ENCODE measurements at regions not wholly inside any gene's neighbourhood (a gene's known extent, or its start where the extent isn't known, plus 50 kb on each side); places are given as distances from the start of the nearest gene placed in this dataset.

DNA sequence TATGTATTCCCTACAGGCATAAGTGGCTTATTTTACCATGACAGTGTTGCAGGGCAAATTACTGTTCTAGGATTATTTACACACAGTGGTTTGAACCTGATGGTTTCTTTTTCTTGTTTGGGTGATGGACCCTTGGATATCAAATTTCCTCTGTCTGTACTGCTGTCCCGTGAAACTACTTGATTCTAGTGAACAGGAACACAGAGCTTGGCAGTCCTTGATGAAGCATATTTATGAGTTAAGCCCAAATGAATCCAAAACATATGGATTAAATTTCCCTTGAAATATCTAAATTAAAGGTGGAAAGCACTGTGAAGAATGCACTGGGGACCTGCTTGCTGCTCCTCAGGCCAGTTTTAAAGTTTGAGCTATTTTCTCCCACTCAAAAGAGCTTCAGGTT lies 635.3 kb downstream of the INHBA start:
- no peak overlapping the region for H3K27ac ChIP-seq
- no peaks in the 10 kb centered on the region for H3K27me3 ChIP-seq
- H3K4me1 ChIP-seq, result no peaks in the 10 kb centered on the region
- DNase-seq, result no peak
- no peaks in the 10 kb centered on the region for H3K36me3 ChIP-seq
- intact Hi-C loops (cut with DNase I; ENCODE audit: low total_unique reads), result no loop called here
- no peak overlapping the region for H3K4me3 ChIP-seq
- TF ChIP-seq, protein P1, sequence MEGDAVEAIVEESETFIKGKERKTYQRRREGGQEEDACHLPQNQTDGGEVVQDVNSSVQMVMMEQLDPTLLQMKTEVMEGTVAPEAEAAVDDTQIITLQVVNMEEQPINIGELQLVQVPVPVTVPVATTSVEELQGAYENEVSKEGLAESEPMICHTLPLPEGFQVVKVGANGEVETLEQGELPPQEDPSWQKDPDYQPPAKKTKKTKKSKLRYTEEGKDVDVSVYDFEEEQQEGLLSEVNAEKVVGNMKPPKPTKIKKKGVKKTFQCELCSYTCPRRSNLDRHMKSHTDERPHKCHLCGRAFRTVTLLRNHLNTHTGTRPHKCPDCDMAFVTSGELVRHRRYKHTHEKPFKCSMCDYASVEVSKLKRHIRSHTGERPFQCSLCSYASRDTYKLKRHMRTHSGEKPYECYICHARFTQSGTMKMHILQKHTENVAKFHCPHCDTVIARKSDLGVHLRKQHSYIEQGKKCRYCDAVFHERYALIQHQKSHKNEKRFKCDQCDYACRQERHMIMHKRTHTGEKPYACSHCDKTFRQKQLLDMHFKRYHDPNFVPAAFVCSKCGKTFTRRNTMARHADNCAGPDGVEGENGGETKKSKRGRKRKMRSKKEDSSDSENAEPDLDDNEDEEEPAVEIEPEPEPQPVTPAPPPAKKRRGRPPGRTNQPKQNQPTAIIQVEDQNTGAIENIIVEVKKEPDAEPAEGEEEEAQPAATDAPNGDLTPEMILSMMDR (IDR thresholded peaks at IDR 0.05), result no peak
- no peak for TF ChIP-seq POLR2A (IDR thresholded peaks at IDR 0.05)
- no peaks in the 10 kb centered on the region for H3K9me3 ChIP-seq

DNA sequence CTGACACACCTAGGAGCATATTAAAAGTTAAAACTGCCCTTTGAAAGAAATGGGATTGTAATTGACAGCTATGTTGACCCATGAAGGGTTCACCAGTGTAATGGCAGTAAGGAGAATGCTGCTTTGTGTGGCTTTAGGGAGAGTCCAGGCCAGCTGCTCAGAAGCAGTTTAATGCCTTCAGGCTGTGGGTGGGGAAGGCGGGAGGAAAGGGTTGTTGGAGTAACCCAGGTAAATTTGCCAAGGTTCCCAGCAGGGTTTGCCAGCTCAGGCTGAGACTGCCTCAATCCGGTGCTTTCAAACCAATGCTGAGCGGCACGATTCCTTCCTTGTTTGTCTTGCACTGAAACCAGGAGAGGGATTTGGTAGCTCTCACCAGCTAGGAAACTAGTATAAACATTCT lies 637.2 kb downstream of the INHBA start:
- intact Hi-C loops (cut with DNase I; ENCODE audit: low total_unique reads), result no loop called here
- no peaks in the 10 kb centered on the region for H3K9me3 ChIP-seq
- TF ChIP-seq, protein P1 (IDR thresholded peaks at IDR 0.05), result no peak
- no peak for TF ChIP-seq POLR2A (IDR thresholded peaks at IDR 0.05)
- no peak overlapping the region for H3K4me3 ChIP-seq
- H3K36me3 ChIP-seq, result no peaks in the 10 kb centered on the region
- no peak overlapping the region for H3K27ac ChIP-seq
- no peaks in the 10 kb centered on the region for H3K4me1 ChIP-seq
- no peak for DNase-seq
- no peaks in the 10 kb centered on the region for H3K27me3 ChIP-seq

DNA sequence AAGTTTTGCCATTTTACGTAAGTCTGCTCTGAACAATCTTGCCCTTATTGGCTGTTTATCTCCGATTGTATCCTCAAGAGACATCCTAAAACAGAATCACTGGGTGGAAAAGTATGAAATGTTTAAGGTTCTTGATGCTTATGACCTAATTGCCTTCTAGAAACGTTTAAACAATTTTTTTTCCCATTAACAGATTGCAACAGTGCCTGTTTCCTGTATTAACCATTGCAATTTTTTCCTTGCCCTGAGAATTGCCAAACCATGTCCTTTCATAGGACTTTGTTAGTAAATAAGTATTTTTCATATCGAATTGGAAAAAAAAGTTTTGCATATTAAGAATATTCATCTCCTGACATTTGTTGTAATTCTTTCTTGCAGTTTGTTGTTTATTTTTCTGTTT lies 639.8 kb downstream of the INHBA start:
- no peak for TF ChIP-seq POLR2A (IDR thresholded peaks at IDR 0.05)
- TF ChIP-seq, protein P1 (IDR thresholded peaks at IDR 0.05), result no peak
- Histone ChIP-seq H3K4me3 (no peak overlapping the region), H3K9me3 (no peaks in the 10 kb centered on the region), H3K4me1 (no peaks in the 10 kb centered on the region), H3K36me3 (no peaks in the 10 kb centered on the region), H3K27ac (no peak overlapping the region), H3K27me3 (no peaks in the 10 kb centered on the region)
- intact Hi-C loops (cut with DNase I; ENCODE audit: low total_unique reads), result no loop called here
- DNase-seq, result no peak

DNA sequence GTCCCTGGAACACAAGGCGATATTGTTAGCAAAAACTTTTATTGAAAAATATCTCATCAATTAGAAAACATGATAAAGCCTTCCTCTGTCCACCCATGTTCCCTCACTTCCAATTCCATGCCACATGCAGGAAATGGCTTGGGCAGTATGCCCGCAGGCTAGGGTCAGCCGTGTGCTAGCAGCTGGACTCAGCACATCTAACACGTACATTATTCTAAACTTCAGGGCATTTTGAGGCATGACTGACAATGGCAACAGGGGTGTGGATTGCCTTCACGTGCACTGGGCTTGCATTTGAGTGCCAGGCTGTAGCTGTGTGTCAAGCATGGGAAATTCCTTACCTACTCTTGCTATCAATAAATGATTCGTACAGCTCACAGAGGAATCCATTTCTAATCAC lies 642.1 kb downstream of the INHBA start:
- no peak overlapping the region for H3K27ac ChIP-seq
- H3K36me3 ChIP-seq, result no peaks in the 10 kb centered on the region
- no peaks in the 10 kb centered on the region for H3K4me1 ChIP-seq
- intact Hi-C loops (cut with DNase I; ENCODE audit: low total_unique reads), result no loop called here
- H3K27me3 ChIP-seq, result no peaks in the 10 kb centered on the region
- H3K9me3 ChIP-seq, result no peaks in the 10 kb centered on the region
- no peak overlapping the region for H3K4me3 ChIP-seq
- no peak for DNase-seq
- TF ChIP-seq, protein P1 (IDR thresholded peaks at IDR 0.05), result no peak
- no peak for TF ChIP-seq POLR2A (IDR thresholded peaks at IDR 0.05)

DNA sequence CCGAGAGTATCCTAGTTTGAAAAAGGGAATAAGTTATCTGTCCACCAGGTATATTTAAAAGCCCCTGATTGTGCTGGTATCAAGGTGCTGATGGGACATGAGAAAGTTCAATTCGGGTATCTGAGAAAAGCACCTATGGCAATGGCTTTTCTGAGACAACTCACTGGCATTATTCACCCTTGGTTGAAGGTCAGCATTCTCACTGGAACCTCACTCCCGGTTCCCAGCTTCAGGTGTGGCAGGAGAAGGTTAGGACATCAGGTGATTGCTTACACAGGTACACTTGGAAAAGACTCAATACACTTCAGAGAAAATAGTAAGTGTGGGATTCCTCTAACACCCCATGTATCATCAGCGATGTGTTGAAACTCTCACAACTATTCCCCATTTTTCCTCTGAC lies 643.1 kb downstream of the INHBA start:
- H3K9me3 ChIP-seq, result no peaks in the 10 kb centered on the region
- TF ChIP-seq, protein P1 (IDR thresholded peaks at IDR 0.05), result no peak
- no peak for TF ChIP-seq POLR2A (IDR thresholded peaks at IDR 0.05)
- no peaks in the 10 kb centered on the region for H3K4me1 ChIP-seq
- H3K36me3 ChIP-seq, result no peaks in the 10 kb centered on the region
- H3K4me3 ChIP-seq, result no peak overlapping the region
- H3K27me3 ChIP-seq, result no peaks in the 10 kb centered on the region
- no peak overlapping the region for H3K27ac ChIP-seq
- intact Hi-C loops (cut with DNase I; ENCODE audit: low total_unique reads), result no loop called here
- DNase-seq, result no peak
